ENCODE measurements at regions not wholly inside any gene's neighbourhood (a gene's known extent, or its start where the extent isn't known, plus 50 kb on each side); places are given as distances from the start of the nearest gene placed in this dataset.
"Not testable (repeated sequence)": the region's sequence is repeated elsewhere in the genome, so short reads cannot be mapped to it uniquely, and the experiment has no call there.

DNA sequence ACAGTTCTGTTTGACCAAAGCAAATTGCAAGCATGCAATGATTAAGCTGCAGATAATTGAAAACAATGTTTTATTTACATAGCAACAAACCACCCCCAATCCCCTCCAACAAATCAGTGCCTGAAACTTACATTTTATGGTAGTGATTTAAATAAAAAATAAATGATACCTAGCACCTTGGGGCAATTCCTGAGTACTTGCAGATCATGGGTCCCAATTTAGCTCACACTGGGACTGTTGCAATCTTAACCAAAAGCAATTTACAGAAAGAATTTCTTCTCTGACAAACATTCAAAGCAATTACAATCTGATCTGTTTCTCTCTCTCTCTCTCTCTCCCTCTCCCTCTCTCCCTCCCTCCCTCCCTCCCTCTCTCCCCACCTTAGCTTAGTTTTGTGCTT is 345.7 kb upstream of the PCSK5 start:
- no peak for DNase-seq (ENCODE audit: low spot score)

- no peak for DNase-seq (ENCODE audit: low spot score)
These were observed 345.2 kb upstream of the PCSK5 start for GRCh38 chr9:75545287-75545686.

GRCh38 chr9:75548871-75549270 is 341.6 kb upstream of the PCSK5 start:
- DNase-seq (ENCODE audit: low spot score) = no peak

- DNase-seq (ENCODE audit: low spot score) = no peak
These were observed 338.6 kb upstream of the PCSK5 start for GRCh38 chr9:75551861-75552260.

DNA sequence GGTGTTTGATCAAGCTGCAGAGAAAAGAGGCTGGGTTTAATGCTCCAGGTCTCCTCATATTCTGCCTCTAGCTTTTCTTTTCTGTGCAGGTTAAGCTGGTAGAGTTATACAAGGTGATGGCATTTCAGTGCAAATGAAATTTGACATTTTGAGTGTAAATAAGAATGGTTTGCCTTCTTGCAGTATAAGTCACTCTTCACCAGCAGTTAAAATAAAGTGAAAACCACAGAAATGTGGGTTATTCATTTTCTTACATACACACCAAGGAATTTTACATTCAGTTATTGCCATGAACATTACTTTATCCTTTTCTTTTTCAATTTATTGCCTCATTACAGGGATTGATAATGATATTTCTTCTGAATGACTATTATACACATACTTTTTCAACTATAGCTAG is 337.5 kb upstream of the PCSK5 start:
- DNase-seq (ENCODE audit: low spot score) = peak; percentile 14

DNA sequence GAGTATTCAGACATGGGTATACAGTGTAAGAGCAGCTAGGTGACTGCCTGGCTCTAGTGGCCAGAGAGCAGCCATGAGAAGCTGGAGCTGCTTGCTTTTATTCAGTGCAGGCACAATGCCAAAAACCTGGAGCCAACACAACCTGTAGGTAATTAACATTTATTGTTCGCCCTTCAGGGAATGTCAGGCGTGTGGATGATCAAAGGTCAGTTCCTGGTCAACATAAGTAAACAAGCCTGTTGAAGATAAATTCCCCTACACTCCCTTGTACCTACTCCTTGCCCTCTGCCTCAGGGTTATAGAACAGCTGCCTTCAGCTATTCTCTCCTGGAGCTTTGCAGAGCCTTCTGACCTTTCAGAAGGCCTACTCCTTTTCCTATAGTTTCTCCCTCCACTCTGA is 323.7 kb upstream of the PCSK5 start:
- DNase-seq (ENCODE audit: low spot score) = not testable (repeated sequence)

GRCh38 chr9:75570538-75570937 is 319.9 kb upstream of the PCSK5 start:
- no peak for DNase-seq (ENCODE audit: low spot score)

GRCh38 chr9:75574569-75574968 is 315.9 kb upstream of the PCSK5 start:
- no peak for DNase-seq (ENCODE audit: low spot score)

DNA sequence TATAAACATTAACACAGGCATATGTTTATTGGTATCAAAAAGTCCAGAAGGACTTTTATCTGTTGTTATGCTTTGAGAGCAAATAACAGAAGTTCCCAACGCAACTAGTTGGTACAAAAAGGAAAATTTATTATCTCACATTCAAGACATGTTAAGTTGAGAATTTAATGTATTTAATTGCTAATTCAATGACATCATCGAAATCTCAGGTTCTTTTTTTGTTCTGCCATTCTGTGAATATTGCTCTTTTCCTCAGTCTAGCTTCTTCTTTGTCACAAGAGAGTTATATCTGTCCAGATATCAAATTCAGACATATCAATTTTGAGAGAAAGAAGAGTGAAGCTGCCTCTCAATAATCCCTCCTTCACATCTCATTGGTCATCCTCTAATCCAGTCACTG is 307.6 kb upstream of the PCSK5 start:
- no peak for DNase-seq (ENCODE audit: low spot score)

DNA sequence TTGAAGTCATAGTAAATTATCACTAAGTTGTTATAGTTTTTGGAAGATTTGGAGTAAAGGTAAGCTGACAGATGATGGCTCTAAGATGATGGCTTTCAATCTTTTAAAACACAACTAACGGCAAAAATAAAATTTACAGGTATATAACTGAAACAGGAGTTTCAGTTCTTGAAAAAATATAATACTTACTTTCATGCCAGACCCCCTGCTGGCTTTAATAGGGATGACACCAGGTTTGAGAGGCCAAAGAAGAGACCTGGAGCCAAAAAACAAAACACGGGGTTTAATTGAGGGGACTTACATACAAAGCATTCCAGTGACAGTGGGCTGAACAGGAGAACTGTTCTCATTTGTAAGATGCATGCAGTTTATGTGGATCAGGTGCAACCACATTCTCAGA is 301.7 kb upstream of the PCSK5 start:
- DNase-seq (ENCODE audit: low spot score) = peak; percentile 6

GRCh38 chr9:75589497-75589896 is 301.0 kb upstream of the PCSK5 start:
- no peak for DNase-seq (ENCODE audit: low spot score)

GRCh38 chr9:75591972-75592371 is 298.5 kb upstream of the PCSK5 start:
- no peak for DNase-seq (ENCODE audit: low spot score)

DNA sequence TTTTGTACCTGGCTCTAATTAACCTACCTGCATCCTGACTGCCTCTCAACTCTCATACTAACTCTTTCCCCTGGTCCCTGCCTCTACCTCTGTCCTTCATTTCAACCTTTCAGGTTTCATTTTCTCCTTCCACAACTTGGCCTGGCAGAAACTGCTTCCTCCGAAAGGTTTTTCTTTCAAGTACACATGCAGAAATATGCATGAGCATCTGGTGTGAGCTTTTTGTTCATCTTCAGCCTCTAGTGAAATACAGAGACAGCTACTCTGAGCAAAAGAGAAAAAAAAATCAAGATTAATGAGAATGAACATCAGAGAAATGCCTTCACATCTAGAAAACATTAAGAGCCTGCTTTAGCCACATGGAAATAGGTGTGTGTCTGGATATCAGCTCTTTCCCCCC is 297.9 kb upstream of the PCSK5 start:
- no peak for DNase-seq (ENCODE audit: low spot score)

DNA sequence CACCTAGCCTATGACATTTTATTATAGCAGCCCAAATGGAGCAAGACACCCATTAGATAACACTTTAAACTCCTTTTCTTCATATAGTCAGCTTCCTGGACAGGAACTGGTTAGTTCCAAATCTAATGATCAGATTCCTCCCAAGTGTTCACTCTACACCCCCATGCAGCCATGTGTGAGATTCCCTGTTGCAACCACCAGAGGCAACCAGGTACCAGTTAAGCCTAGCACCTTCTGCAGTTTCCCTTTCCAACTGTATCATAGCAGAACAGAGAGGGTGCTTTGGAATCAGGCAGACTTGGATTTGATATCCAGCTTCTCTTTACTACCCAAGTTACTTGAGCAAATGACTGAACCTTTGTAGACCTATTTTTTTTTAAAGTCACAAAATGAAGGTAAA is 296.6 kb upstream of the PCSK5 start:
- no peak for DNase-seq (ENCODE audit: low spot score)

- no peak for DNase-seq (ENCODE audit: low spot score)
These were observed 291.3 kb upstream of the PCSK5 start for GRCh38 chr9:75599126-75599525.

DNA sequence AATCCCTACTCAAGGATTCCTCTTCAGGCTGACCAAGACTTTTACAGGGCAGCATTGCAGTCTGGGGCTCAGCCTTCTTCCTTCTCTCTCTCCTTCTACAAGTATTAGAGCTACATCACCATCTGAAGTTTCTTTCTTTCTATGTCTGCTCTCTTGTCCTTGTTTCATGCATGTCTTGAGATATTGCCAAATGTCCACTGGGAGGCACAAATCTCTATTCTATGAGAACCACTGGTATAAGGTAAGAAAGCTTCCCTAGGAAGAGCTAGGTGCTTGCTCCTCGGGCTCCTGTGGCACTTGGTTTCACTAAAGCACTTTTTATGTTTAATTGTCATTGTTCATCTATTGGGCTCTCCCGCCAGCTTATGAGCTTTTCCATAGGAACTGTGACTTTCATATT is 289.2 kb upstream of the PCSK5 start:
- peak; percentile 14 for DNase-seq (ENCODE audit: low spot score)

DNA sequence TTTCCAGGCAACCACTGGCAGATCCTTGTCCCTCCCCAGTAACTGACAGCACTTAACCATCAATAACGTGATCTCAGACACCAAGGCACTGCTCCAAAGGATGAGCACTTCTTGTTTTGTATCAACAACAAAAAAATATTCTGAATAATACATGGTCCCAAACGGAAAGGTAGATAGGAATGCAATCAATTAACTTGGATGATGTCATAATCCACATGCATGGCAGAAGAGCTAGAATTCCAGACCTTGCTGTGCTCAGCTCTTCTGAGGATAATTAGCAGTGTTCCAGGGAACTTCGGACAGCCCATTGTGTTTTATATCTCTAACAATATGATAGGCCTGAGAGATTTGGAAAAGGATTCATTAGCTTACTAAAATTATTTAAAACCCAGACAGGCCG is 288.4 kb upstream of the PCSK5 start:
- no peak for DNase-seq (ENCODE audit: low spot score)

DNA sequence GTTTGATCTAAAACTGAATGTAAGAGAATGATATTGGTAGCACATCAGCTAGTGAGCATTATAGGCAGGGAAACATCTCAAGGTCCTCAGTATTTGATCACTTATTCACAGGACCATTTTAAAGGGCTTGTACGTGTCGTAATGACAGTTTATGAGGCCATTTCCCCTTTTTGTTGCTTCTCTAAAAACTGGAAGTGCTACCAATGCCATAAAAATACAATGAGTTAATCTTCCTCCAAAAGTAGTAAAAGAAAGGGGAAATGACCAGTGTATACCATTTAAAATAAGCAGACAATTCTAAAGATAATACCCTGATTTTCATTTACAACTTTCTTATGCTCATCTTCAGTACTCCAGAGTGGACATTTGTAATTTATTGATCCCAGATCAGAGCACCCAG is 285.8 kb upstream of the PCSK5 start:
- DNase-seq (ENCODE audit: low spot score) = no peak

- no peak for DNase-seq (ENCODE audit: low spot score)
These were observed 283.0 kb upstream of the PCSK5 start for GRCh38 chr9:75607521-75607920.

GRCh38 chr9:75609401-75609800 is 281.1 kb upstream of the PCSK5 start:
- no peak for DNase-seq (ENCODE audit: low spot score)

GRCh38 chr9:75610246-75610645 is 280.2 kb upstream of the PCSK5 start:
- no peak for DNase-seq (ENCODE audit: low spot score)

- DNase-seq (ENCODE audit: low spot score) = no peak
These were observed 278.3 kb upstream of the PCSK5 start for GRCh38 chr9:75612205-75612604.

DNA sequence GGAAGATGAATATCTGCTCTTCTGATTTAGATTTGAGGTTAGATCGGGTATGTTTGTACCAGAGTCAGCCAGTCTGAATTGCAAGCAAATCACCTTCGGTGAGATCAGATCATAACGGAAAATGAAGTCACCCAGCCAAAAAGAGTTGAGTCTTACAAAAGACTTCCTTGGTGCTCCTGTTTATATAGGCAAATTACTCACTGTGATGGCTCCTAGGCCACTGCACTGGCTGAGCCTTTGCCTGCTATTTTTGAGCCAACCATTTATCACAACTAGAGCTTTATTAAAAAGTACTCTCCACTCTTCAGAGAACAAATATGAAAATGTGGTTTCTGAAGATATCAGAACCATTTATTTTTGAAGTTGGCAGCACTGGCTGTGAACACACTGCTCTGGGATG is 277.7 kb upstream of the PCSK5 start:
- peak; percentile 8 for DNase-seq (ENCODE audit: low spot score)

DNA sequence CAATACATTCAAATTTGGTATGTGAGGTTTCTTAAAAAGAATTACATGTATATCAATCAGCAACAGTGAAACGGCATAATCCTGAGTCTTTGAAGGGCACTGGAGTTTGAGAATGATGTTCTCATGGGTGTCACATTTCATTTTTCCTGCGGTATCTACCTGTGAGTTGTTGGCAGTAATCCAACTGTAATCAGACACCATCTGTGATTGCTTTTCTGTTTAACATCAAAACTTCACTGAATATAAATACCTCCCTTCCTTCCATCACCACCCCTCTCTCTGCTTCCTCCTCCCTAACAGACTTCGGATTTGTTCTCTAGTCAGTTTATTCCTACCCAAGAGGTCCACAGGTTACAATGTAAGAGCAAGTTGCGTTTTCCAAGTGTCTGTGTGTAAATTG is 275.2 kb upstream of the PCSK5 start:
- DNase-seq (ENCODE audit: low spot score) = peak; percentile 38

DNA sequence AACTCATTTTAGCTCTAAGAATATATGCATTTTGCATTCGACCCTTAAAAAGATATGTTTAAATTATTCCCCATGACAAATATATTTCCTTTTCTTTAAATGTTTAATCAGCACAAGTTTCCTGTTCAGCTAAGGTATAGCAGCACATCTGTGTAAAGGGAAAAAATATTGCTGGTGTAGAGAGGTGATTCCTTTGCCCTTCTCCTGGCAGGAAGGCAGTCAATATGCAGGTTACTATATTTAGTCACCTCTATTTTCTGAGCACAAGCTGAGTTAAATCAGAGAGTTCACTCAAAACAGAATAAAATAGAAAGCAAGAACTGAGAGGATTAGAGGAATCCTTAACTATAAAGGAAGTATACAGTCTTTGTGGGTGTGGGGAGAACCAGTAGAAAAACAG is 274.4 kb upstream of the PCSK5 start:
- DNase-seq (ENCODE audit: low spot score) = no peak
